T-helper 2 cell treated with Interferon-gamma antibody and Interleukin-4, amounts not matched to agents 5 μg/mL and 100 μg/mL, for 36 hours (primary cell): ENCODE measurements at regions not wholly inside any gene's neighbourhood (a gene's known extent, or its start where the extent isn't known, plus 50 kb on each side); places are given as distances from the start of the nearest gene placed in this dataset.

ENCODE experiments used
- DNase-seq: peaks from one replicate; pipeline ENCODE4 v3.0.0; 2021; ENCODE audit warnings: low spot score
- H3K27ac Mint-ChIP-seq: one replicate; pipeline ENCODE4 v1.8.0; 2021; ENCODE audit warnings: mild to moderate bottlenecking, mixed read lengths
- H3K27me3 Mint-ChIP-seq: one replicate; pipeline ENCODE4 v1.8.0; 2021; ENCODE audit warnings: low read depth, mixed read lengths
- H3K36me3 Mint-ChIP-seq: one replicate; pipeline ENCODE4 v1.8.0; 2021; ENCODE audit warnings: low read depth, mixed read lengths
- H3K4me1 Mint-ChIP-seq: one replicate; pipeline ENCODE4 v1.8.0; 2021; ENCODE audit warnings: low read depth, mixed read lengths
- H3K4me3 Mint-ChIP-seq: one replicate; pipeline ENCODE4 v1.8.0; 2022; ENCODE audit warnings: mild to moderate bottlenecking, moderate library complexity, mixed read lengths
- H3K9me3 Mint-ChIP-seq: one replicate; pipeline ENCODE4 v1.8.0; 2021; ENCODE audit warnings: mixed read lengths

DNA sequence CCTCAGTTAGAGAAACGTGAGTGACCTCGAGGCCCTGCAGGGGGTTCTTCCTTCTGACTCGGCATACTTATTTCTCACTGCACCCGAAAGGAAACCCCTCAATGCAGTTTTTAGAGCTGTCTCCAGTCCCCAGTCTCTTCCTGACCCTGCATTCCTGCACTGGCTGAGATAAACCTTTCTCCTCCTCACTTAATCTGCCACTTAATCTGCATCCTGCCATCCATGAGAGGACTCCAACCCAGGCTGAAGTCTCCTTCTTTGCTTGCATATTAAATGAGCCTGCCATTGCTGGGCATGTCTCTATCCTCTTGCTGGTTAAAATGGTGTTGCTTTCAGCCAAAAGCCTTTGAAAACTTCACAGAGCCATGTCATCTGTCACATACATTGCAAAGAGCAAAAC is 125.6 kb upstream of the GATA6 start:
- H3K27ac Mint-ChIP-seq = no peak overlapping the region
- no peaks in the 10 kb centered on the region for H3K4me1 Mint-ChIP-seq
- H3K4me3 Mint-ChIP-seq = no peak overlapping the region
- DNase-seq = no peak
- no peaks in the 10 kb centered on the region for H3K27me3 Mint-ChIP-seq
- no peaks in the 10 kb centered on the region for H3K9me3 Mint-ChIP-seq
- no peaks in the 10 kb centered on the region for H3K36me3 Mint-ChIP-seq

- no peaks in the 10 kb centered on the region for H3K9me3 Mint-ChIP-seq
- H3K4me3 Mint-ChIP-seq = no peak overlapping the region
- H3K36me3 Mint-ChIP-seq = no peaks in the 10 kb centered on the region
- no peak overlapping the region for H3K27ac Mint-ChIP-seq
- H3K4me1 Mint-ChIP-seq = no peaks in the 10 kb centered on the region
- DNase-seq = no peak
- H3K27me3 Mint-ChIP-seq = no peaks in the 10 kb centered on the region
Observed at GRCh38 chr18:22044474-22045220, 124.7 kb upstream of the GATA6 start.

DNA sequence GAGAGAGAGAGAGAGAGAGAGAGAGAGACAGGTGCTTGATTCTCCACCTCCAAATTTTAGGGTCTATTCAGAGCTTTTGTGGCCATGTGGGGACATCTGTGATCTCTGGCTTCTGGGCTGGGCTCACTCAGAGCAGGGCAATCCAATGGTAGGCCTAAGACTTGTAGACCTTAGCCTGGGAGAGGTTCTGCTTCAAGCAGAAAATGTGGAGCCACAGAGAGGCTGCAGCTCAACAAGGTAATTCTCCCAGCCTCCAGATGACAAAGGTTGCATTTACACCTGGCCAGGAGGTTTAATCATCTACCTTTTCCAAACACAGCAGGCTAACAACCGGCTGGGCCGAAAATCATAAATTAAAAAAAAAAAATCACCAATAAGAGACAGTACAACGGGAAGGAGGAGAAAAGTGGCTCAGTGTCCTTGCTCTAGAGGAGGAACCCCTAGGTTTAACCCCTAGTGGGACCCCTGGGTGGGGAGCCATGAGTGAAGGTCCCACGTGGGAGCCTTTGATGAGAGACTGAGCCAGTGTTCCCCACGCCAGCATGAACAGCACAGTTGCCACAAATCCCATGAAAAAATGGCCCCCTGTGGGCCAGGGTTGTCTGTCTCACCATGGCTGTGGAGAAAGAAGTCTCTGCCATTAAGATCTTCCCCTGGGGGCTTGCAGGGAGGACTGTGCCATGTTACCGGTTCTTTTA is 124.0 kb upstream of the GATA6 start:
- Mint-ChIP-seq H3K27ac (no peak overlapping the region), H3K27me3 (no peaks in the 10 kb centered on the region), H3K4me1 (no peaks in the 10 kb centered on the region), H3K9me3 (no peaks in the 10 kb centered on the region), H3K4me3 (no peak overlapping the region), H3K36me3 (no peaks in the 10 kb centered on the region)
- no peak for DNase-seq

- DNase-seq = no peak
- Mint-ChIP-seq H3K9me3 (no peaks in the 10 kb centered on the region), H3K4me3 (no peak overlapping the region), H3K4me1 (no peaks in the 10 kb centered on the region), H3K36me3 (no peaks in the 10 kb centered on the region), H3K27ac (no peak overlapping the region), H3K27me3 (no peaks in the 10 kb centered on the region)
Observed at GRCh38 chr18:22046473-22046872, 122.9 kb upstream of the GATA6 start.

DNA sequence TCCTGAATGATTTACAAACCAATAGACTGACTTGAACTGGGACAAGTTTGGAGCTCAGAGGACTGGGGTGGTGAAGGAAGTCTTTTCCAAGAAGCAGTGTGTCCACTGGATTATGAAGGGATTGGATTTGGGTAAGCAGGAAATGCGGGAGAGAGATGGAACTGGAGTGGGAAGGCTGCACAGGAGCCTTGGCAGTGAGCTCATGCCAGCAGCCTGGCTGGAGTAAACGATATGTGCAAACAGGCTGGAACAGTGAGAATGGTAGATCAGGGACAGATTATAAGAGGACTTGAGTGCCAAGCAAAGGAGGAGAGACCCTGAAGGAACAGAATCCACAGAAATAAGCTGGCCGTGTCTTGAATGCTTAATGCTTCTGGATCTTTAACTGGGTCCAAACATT is 121.9 kb upstream of the GATA6 start:
- Mint-ChIP-seq H3K36me3 (no peaks in the 10 kb centered on the region), H3K9me3 (no peaks in the 10 kb centered on the region), H3K27me3 (no peaks in the 10 kb centered on the region), H3K4me3 (no peak overlapping the region), H3K27ac (no peak overlapping the region), H3K4me1 (no peaks in the 10 kb centered on the region)
- DNase-seq = no peak

DNA sequence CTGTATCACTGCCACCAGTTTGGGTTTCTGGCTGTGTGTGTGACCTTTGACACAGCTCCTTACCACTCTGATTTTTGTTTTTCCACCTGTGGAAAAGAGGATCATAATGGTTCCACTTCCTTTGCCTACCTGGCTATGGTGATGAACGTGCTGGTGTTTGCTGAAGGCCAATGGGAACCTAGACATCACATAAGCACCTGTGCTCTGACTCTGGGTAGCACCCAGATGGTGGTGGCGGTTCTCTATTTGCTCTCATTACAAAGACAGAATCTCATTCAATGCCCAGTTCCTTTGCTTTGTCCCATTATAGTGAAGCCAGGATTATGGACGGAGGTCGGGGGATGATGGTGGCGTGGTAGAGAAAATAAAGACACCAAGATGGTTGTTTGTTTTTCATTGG is 121.2 kb upstream of the GATA6 start:
- Mint-ChIP-seq H3K4me3 (no peak overlapping the region), H3K27me3 (no peaks in the 10 kb centered on the region)
- DNase-seq = no peak

GRCh38 chr18:22048932-22049615 is 120.3 kb upstream of the GATA6 start:
- DNase-seq = no peak
- Mint-ChIP-seq H3K27ac (no peak overlapping the region), H3K4me1 (no peaks in the 10 kb centered on the region), H3K36me3 (no peaks in the 10 kb centered on the region), H3K4me3 (no peak overlapping the region), H3K9me3 (no peaks in the 10 kb centered on the region), H3K27me3 (no peaks in the 10 kb centered on the region)

More for the DNA sequence above, 121.2 kb upstream of the GATA6 start:
- Mint-ChIP-seq H3K4me1 (no peaks in the 10 kb centered on the region), H3K9me3 (no peaks in the 10 kb centered on the region), H3K36me3 (no peaks in the 10 kb centered on the region), H3K27ac (no peak overlapping the region)

GRCh38 chr18:22052405-22053105 is 116.8 kb upstream of the GATA6 start:
- no peak overlapping the region for H3K27ac Mint-ChIP-seq
- no peak overlapping the region for H3K4me3 Mint-ChIP-seq
- H3K9me3 Mint-ChIP-seq = no peaks in the 10 kb centered on the region
- H3K27me3 Mint-ChIP-seq = no peaks in the 10 kb centered on the region
- no peaks in the 10 kb centered on the region for H3K4me1 Mint-ChIP-seq
- H3K36me3 Mint-ChIP-seq = no peaks in the 10 kb centered on the region
- no peak for DNase-seq

- no peaks in the 10 kb centered on the region for H3K36me3 Mint-ChIP-seq
- DNase-seq = no peak
- no peaks in the 10 kb centered on the region for H3K27me3 Mint-ChIP-seq
- H3K4me1 Mint-ChIP-seq = no peaks in the 10 kb centered on the region
- no peak overlapping the region for H3K27ac Mint-ChIP-seq
- no peaks in the 10 kb centered on the region for H3K9me3 Mint-ChIP-seq
- no peak overlapping the region for H3K4me3 Mint-ChIP-seq
Observed at GRCh38 chr18:22055466-22056238, 113.7 kb upstream of the GATA6 start.

DNA sequence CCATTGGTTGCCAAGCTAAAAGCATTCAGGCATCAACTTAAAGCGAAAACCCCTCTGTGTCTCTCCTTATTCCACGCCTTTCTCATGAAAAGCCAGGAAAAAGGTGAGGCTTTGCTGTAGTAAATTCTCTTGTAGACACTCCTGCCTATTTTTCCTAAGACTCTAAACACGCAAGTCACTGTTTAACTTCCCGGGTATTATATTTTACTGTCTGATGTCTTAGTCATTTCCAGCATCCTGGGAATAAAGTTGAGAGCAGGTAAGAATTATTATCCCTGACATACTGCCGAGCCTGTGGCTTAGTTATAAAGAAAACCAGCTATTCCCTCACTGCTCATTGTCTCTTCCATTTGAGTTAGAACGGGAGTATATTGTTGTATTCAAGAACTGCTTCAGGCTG is 112.4 kb upstream of the GATA6 start:
- no peaks in the 10 kb centered on the region for H3K4me1 Mint-ChIP-seq
- no peaks in the 10 kb centered on the region for H3K36me3 Mint-ChIP-seq
- H3K27ac Mint-ChIP-seq = no peak overlapping the region
- H3K4me3 Mint-ChIP-seq = no peak overlapping the region
- H3K9me3 Mint-ChIP-seq = no peaks in the 10 kb centered on the region
- no peak for DNase-seq
- H3K27me3 Mint-ChIP-seq = no peaks in the 10 kb centered on the region

DNA sequence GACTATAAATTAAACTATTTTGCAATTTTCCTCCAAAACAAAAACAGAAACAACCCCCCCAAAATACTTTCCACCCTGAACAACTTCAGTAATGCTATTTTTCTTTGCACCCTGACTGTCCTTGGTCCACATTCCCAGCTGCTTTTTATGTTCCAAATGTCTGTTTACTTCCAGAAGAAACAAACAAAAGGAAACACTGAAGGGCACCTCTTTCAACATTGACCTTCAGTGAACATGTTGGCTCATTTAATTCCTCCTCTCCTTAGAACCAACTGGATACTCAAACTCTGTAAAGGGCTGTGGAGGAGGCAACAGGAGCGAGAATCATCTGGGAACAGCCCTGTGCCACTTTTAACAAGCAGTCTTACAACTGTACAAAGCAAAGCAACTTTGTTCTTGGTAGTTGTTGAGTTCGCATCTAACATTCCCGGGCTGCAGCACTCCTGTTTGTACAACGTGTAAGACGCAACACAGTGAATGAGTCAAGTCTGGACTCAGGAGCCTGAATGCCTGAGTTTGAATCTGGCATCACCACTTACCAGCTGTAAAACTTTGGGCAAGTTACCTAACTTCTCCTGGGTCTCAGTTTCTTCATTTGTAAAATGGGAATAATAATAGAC is 111.4 kb upstream of the GATA6 start:
- H3K4me1 Mint-ChIP-seq = no peaks in the 10 kb centered on the region
- no peaks in the 10 kb centered on the region for H3K27me3 Mint-ChIP-seq
- H3K27ac Mint-ChIP-seq = no peak overlapping the region
- no peak overlapping the region for H3K4me3 Mint-ChIP-seq
- no peaks in the 10 kb centered on the region for H3K9me3 Mint-ChIP-seq
- no peak for DNase-seq
- H3K36me3 Mint-ChIP-seq = no peaks in the 10 kb centered on the region

- Mint-ChIP-seq H3K27me3 (no peaks in the 10 kb centered on the region), H3K36me3 (no peaks in the 10 kb centered on the region), H3K27ac (no peak overlapping the region), H3K4me1 (no peaks in the 10 kb centered on the region), H3K4me3 (no peak overlapping the region), H3K9me3 (no peaks in the 10 kb centered on the region)
- DNase-seq = no peak
Observed at GRCh38 chr18:22060361-22060760, 109.0 kb upstream of the GATA6 start.

DNA sequence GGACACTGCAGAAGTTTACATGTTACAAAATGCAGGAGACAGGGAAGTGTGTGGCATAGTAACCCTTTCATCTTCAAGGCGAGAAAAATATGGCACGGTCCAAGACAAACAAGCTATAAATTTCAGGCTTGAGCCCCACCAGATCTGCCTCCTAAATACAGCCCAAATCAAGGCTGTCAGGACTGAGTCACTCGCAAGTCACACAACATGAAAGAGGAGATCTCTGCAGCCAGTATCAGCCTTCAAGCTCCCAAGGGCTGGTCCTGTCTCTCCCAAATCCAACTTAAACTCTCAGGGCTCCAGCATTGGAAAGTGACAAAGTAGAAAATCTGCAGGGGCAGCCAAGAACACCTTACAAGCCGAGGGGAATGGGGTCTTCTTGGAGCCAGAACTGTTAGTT is 106.3 kb upstream of the GATA6 start:
- H3K27me3 Mint-ChIP-seq = no peaks in the 10 kb centered on the region
- no peaks in the 10 kb centered on the region for H3K36me3 Mint-ChIP-seq
- DNase-seq = no peak
- H3K4me1 Mint-ChIP-seq = no peaks in the 10 kb centered on the region
- no peaks in the 10 kb centered on the region for H3K9me3 Mint-ChIP-seq
- no peak overlapping the region for H3K4me3 Mint-ChIP-seq
- H3K27ac Mint-ChIP-seq = no peak overlapping the region
